GM12874 (cell line): ENCODE measurements at regions not wholly inside any gene's neighbourhood (a gene's known extent, or its start where the extent isn't known, plus 50 kb on each side); places are given as distances from the start of the nearest gene placed in this dataset.

Source experiments
- CTCF ChIP-seq: IDR thresholded peaks from 2 replicates; pipeline ENCODE4 v1.5.1; 2011; ENCODE audit warnings: low read depth, mild to moderate bottlenecking, control low read depth, low read length, moderate library complexity; ENCODE audit not compliant: insufficient read depth

- no peak for TF ChIP-seq CTCF
Observed at GRCh38 chr2:41038408-41038807, 586.5 kb upstream of the SLC8A1 start.

- TF ChIP-seq CTCF, result no peak
Observed at GRCh38 chr2:41040782-41041520, 589.1 kb upstream of the SLC8A1 start.

- TF ChIP-seq CTCF, result no peak
Observed at GRCh38 chr2:41042343-41042742, 590.5 kb upstream of the SLC8A1 start.

GRCh38 chr2:41061356-41061755 is 609.5 kb upstream of the SLC8A1 start:
- TF ChIP-seq CTCF, result no peak

- no peak for TF ChIP-seq CTCF
Observed at GRCh38 chr2:41062336-41062735, 610.4 kb upstream of the SLC8A1 start.

GRCh38 chr2:41066168-41066567 is 614.3 kb upstream of the SLC8A1 start:
- TF ChIP-seq CTCF, result no peak

- TF ChIP-seq CTCF, result no peak
Observed at GRCh38 chr2:41068740-41069139, 616.9 kb upstream of the SLC8A1 start.
